ENCODE measurements at regions not wholly inside any gene's neighbourhood (a gene's known extent, or its start where the extent isn't known, plus 50 kb on each side); places are given as distances from the start of the nearest gene placed in this dataset.

GRCh38 chr5:124652892-124653441 is 93.5 kb downstream of the ZNF608 start:
- H3K9me3 Mint-ChIP-seq, result no peaks in the 10 kb centered on the region
- H3K36me3 Mint-ChIP-seq, result peaks cover 0 to 9% of the 10 kb centered on the region in 2 donors
- no peak for ATAC-seq
- no peak for DNase-seq (ENCODE audit: low spot score in 2 of 2)
- H3K27ac Mint-ChIP-seq, result no peak overlapping the region

GRCh38 chr5:124652514-124652819 is 94.0 kb downstream of the ZNF608 start:
- DNase-seq (ENCODE audit: low spot score in 2 of 2), result no peak
- Mint-ChIP-seq H3K9me3 (peaks cover 0 to 3% of the 10 kb centered on the region in 2 donors), H3K27ac (no peak overlapping the region), H3K36me3 (peaks cover 0 to 11% of the 10 kb centered on the region in 2 donors)
- no peak for ATAC-seq

GRCh38 chr5:124651663-124652513 is 94.6 kb downstream of the ZNF608 start:
- peak in 1 of 2 donors; percentile 8 for DNase-seq (ENCODE audit: low spot score in 2 of 2)
- peaks cover 0 to 15% of the 10 kb centered on the region in 2 donors for H3K36me3 Mint-ChIP-seq

GRCh38 chr5:124650951-124651662 is 95.3 kb downstream of the ZNF608 start:
- Mint-ChIP-seq H3K27ac (no peak overlapping the region), H3K9me3 (peaks cover 0 to 7% of the 10 kb centered on the region in 2 donors), H3K36me3 (peaks cover 0 to 15% of the 10 kb centered on the region in 2 donors)
- ATAC-seq, result no peak
- no peak for DNase-seq (ENCODE audit: low spot score in 2 of 2)

More at GRCh38 chr5:124651663-124652513, 94.6 kb downstream of the ZNF608 start:
- H3K9me3 Mint-ChIP-seq, result peaks cover 0 to 7% of the 10 kb centered on the region in 2 donors
- peak; percentile 24 to 71 for ATAC-seq
- no peak overlapping the region for H3K27ac Mint-ChIP-seq

GRCh38 chr5:124650147-124650561 is 96.3 kb downstream of the ZNF608 start:
- ATAC-seq, result no peak
- DNase-seq (ENCODE audit: low spot score in 2 of 2), result no peak
- H3K9me3 Mint-ChIP-seq, result peaks cover 0 to 7% of the 10 kb centered on the region in 2 donors
- H3K27ac Mint-ChIP-seq, result no peak overlapping the region
- peaks cover 0 to 15% of the 10 kb centered on the region in 2 donors for H3K36me3 Mint-ChIP-seq

- H3K9me3 Mint-ChIP-seq, result peaks cover 0 to 7% of the 10 kb centered on the region in 2 donors
- peak overlapping the region in 1 of 2 donors; percentile 17 for H3K27ac Mint-ChIP-seq
- ATAC-seq, result peak; percentile 88
Measured at GRCh38 chr5:124649491-124650146, 96.8 kb downstream of the ZNF608 start.

GRCh38 chr5:124648902-124649467 is 97.5 kb downstream of the ZNF608 start:
- Mint-ChIP-seq H3K27ac (no peak overlapping the region), H3K36me3 (peaks cover 0 to 15% of the 10 kb centered on the region in 2 donors), H3K9me3 (peaks cover 0 to 7% of the 10 kb centered on the region in 2 donors)
- ATAC-seq (no peak), DNase-seq (ENCODE audit: low spot score in 2 of 2) (no peak)

More at GRCh38 chr5:124649491-124650146, 96.8 kb downstream of the ZNF608 start:
- DNase-seq (ENCODE audit: low spot score in 2 of 2), result peak in 1 of 2 donors; percentile 53
- peaks cover 0 to 15% of the 10 kb centered on the region in 2 donors for H3K36me3 Mint-ChIP-seq

- DNase-seq (ENCODE audit: low spot score in 2 of 2) (no peak), ATAC-seq (no peak)
- Mint-ChIP-seq H3K9me3 (peaks cover 0 to 7% of the 10 kb centered on the region in 2 donors), H3K27ac (no peak overlapping the region), H3K36me3 (peaks cover 0 to 10% of the 10 kb centered on the region in 2 donors)
Measured at GRCh38 chr5:124647352-124647751, 99.1 kb downstream of the ZNF608 start.

- Mint-ChIP-seq H3K36me3 (peaks cover 0 to 9% of the 10 kb centered on the region in 2 donors), H3K27ac (no peak overlapping the region), H3K9me3 (peaks cover 0 to 7% of the 10 kb centered on the region in 2 donors)
- ATAC-seq (no peak), DNase-seq (ENCODE audit: low spot score in 2 of 2) (no peak)
Measured at GRCh38 chr5:124645396-124645795, 101.0 kb downstream of the ZNF608 start.

- DNase-seq (ENCODE audit: low spot score in 2 of 2) (no peak), ATAC-seq (no peak)
- Mint-ChIP-seq H3K36me3 (peaks cover 0 to 11% of the 10 kb centered on the region in 2 donors), H3K27ac (no peak overlapping the region), H3K9me3 (peaks cover 0 to 7% of the 10 kb centered on the region in 2 donors)
Measured at GRCh38 chr5:124644582-124644981, 101.9 kb downstream of the ZNF608 start.

GRCh38 chr5:124644138-124644537 is 102.3 kb downstream of the ZNF608 start:
- DNase-seq (ENCODE audit: low spot score in 2 of 2) (no peak), ATAC-seq (no peak)
- H3K27ac Mint-ChIP-seq, result no peak overlapping the region
- H3K36me3 Mint-ChIP-seq, result peaks cover 0 to 11% of the 10 kb centered on the region in 2 donors
- H3K9me3 Mint-ChIP-seq, result peaks cover 0 to 7% of the 10 kb centered on the region in 2 donors

- Mint-ChIP-seq H3K27ac (no peak overlapping the region), H3K36me3 (peaks cover 0 to 11% of the 10 kb centered on the region in 2 donors), H3K9me3 (peaks cover 0 to 7% of the 10 kb centered on the region in 2 donors)
- ATAC-seq (no peak), DNase-seq (ENCODE audit: low spot score in 2 of 2) (no peak)
Measured at GRCh38 chr5:124643336-124643735, 103.1 kb downstream of the ZNF608 start.

GRCh38 chr5:124642151-124642550 is 104.3 kb downstream of the ZNF608 start:
- H3K27ac Mint-ChIP-seq, result no peak overlapping the region
- H3K9me3 Mint-ChIP-seq, result peaks cover 0 to 2% of the 10 kb centered on the region in 2 donors
- DNase-seq (ENCODE audit: low spot score in 2 of 2) (no peak), ATAC-seq (no peak)
- H3K36me3 Mint-ChIP-seq, result peaks cover 0 to 6% of the 10 kb centered on the region in 2 donors

GRCh38 chr5:124641154-124641792 is 105.2 kb downstream of the ZNF608 start:
- no peak for ATAC-seq
- no peak for DNase-seq (ENCODE audit: low spot score in 2 of 2)
- H3K9me3 Mint-ChIP-seq, result no peaks in the 10 kb centered on the region
- peaks cover 0 to 5% of the 10 kb centered on the region in 2 donors for H3K36me3 Mint-ChIP-seq
- H3K27ac Mint-ChIP-seq, result no peak overlapping the region

GRCh38 chr5:124639095-124639665 is 107.3 kb downstream of the ZNF608 start:
- no peak for DNase-seq (ENCODE audit: low spot score in 2 of 2)
- no peak for ATAC-seq
- no peaks in the 10 kb centered on the region for H3K9me3 Mint-ChIP-seq
- H3K36me3 Mint-ChIP-seq, result peaks cover 0 to 5% of the 10 kb centered on the region in 2 donors
- no peak overlapping the region for H3K27ac Mint-ChIP-seq
